ENCODE measurements at regions not wholly inside any gene's neighbourhood (a gene's known extent, or its start where the extent isn't known, plus 50 kb on each side); places are given as distances from the start of the nearest gene placed in this dataset.

DNA sequence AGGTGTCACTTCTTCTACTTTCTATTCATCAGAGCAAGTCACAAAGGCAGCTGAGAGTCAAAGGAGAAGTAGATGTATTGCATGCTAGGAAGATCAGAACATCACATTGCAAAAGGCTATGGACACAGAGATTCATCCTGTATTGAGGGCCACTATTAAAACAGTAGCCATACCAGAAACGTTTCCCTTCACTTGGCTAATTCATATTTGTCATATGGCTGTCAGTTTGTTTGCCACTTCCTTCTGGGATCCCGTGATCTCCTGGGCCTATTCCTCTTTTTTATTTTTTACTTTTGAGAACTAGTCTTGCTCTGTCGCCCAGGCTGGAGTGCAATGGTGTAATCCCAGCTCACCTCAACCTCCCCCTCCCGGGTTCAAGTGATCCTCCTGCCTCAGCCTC lies 184.0 kb upstream of the SATB1 start:
- TF ChIP-seq, protein P1, sequence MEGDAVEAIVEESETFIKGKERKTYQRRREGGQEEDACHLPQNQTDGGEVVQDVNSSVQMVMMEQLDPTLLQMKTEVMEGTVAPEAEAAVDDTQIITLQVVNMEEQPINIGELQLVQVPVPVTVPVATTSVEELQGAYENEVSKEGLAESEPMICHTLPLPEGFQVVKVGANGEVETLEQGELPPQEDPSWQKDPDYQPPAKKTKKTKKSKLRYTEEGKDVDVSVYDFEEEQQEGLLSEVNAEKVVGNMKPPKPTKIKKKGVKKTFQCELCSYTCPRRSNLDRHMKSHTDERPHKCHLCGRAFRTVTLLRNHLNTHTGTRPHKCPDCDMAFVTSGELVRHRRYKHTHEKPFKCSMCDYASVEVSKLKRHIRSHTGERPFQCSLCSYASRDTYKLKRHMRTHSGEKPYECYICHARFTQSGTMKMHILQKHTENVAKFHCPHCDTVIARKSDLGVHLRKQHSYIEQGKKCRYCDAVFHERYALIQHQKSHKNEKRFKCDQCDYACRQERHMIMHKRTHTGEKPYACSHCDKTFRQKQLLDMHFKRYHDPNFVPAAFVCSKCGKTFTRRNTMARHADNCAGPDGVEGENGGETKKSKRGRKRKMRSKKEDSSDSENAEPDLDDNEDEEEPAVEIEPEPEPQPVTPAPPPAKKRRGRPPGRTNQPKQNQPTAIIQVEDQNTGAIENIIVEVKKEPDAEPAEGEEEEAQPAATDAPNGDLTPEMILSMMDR (IDR thresholded peaks at IDR 0.05), result no peak
- no peak for TF ChIP-seq EP300 (IDR thresholded peaks at IDR 0.05)
- no peak for TF ChIP-seq POLR2A (IDR thresholded peaks at IDR 0.05)

Data from ovary (tissue), 3 donors.